Keratinocyte (primary cell): ENCODE measurements at regions not wholly inside any gene's neighbourhood (a gene's known extent, or its start where the extent isn't known, plus 50 kb on each side); places are given as distances from the start of the nearest gene placed in this dataset.

ENCODE experiments used
- DNase-seq: peaks from one replicate; pipeline ENCODE4 v3.0.0-alpha.2; 2011; ENCODE audit warnings: low read depth, missing footprints, low spot score
- FAIRE-seq: peaks from 2 replicates; lab custom pipeline; 2011; peaks lifted over from hg19 to GRCh38; lab: Jason Lieb, UNC
- H2AFZ ChIP-seq: 2 replicates; pipeline ENCODE4 v1.6.0; 2012; ENCODE audit warnings: low read length, control low read depth, inconsistent platforms; ENCODE audit not compliant: control insufficient read depth
- H3K27ac ChIP-seq: 2 replicates; pipeline ENCODE4 v1.5.1; 2011; ENCODE audit warnings: low read length; ENCODE audit not compliant: control insufficient read depth, insufficient read depth
- H3K27me3 ChIP-seq: 3 replicates; pipeline ENCODE4 v1.6.0; 2011; ENCODE audit warnings: low read length; ENCODE audit not compliant: control insufficient read depth, insufficient read depth; ENCODE audit errors: extremely low read depth
- H3K36me3 ChIP-seq, 2 experiments: 2 replicates in 1 of 2; 3 replicates in 1 of 2; pipeline ENCODE4 v1.5.1; 2011; ENCODE audit warnings: low read length in 2 of 2, mild to moderate bottlenecking in 1 of 2; ENCODE audit not compliant: control insufficient read depth in 2 of 2, insufficient read depth in 2 of 2; ENCODE audit errors: extremely low read depth in 1 of 2
- H3K4me1 ChIP-seq: 3 replicates; pipeline ENCODE4 v1.5.1; 2011; ENCODE audit warnings: low read length; ENCODE audit not compliant: control insufficient read depth, insufficient read depth; ENCODE audit errors: extremely low read depth
- H3K4me2 ChIP-seq: 3 replicates; pipeline ENCODE4 v1.6.0; 2011; ENCODE audit warnings: low read depth, low read length; ENCODE audit not compliant: control insufficient read depth, insufficient read depth; ENCODE audit errors: extremely low read depth
- H3K4me3 ChIP-seq, 3 experiments: fragments of 200-600 bp in 1 of 3; sonication (generic) in 1 of 3; 2 replicates in 2 of 3; 3 replicates in 1 of 3; pipeline ENCODE4 v1.5.1; 2011 to 2016; ENCODE audit warnings: low read length in 3 of 3, mild to moderate bottlenecking in 3 of 3, control low read depth in 2 of 3, inconsistent platforms in 1 of 3, low read depth in 1 of 3, mixed read lengths in 1 of 3, mixed run types in 1 of 3, moderate library complexity in 1 of 3; ENCODE audit not compliant: control insufficient read depth in 2 of 3, insufficient read depth in 2 of 3; ENCODE audit errors: extremely low read depth in 1 of 3
- H3K79me2 ChIP-seq: 2 replicates; pipeline ENCODE4 v1.6.0; 2012; ENCODE audit warnings: low read length; ENCODE audit not compliant: control insufficient read depth, insufficient read depth
- H3K9ac ChIP-seq: 3 replicates; pipeline ENCODE4 v1.6.0; 2011; ENCODE audit warnings: low read length; ENCODE audit not compliant: control insufficient read depth, insufficient read depth; ENCODE audit errors: extremely low read depth
- H3K9me1 ChIP-seq: 3 replicates; pipeline ENCODE4 v1.6.0; 2011; ENCODE audit warnings: low read length; ENCODE audit not compliant: control insufficient read depth, insufficient read depth; ENCODE audit errors: extremely low read depth
- H3K9me3 ChIP-seq: 2 replicates; pipeline ENCODE4 v1.5.1; 2012; ENCODE audit warnings: low read depth, low read length; ENCODE audit not compliant: control insufficient read depth
- H4K20me1 ChIP-seq: 3 replicates; pipeline ENCODE4 v1.6.0; 2011; ENCODE audit warnings: low read length; ENCODE audit not compliant: control insufficient read depth, insufficient read depth; ENCODE audit errors: extremely low read depth
- EZH2 ChIP-seq: IDR thresholded peaks from one replicate; pipeline ENCODE4 v1.6.1; 2012; ENCODE audit warnings: inconsistent platforms, mild to moderate bottlenecking, low read length, moderate library complexity
- dilution Hi-C: fragments of 300-500 bp; cut with MboI; formaldehyde crosslinking; loops from one replicate; pipeline ENCODE4 v1.7.0; 2020; ENCODE audit warnings: low sequenced_read_pairs; ENCODE audit not compliant: extremely low pct_ligation_motif_present
- TF ChIP-seq, protein P1 (sequence below), 3 experiments: IDR thresholded peaks in 1 of 3; conservative IDR thresholded peaks in 1 of 3; optimal IDR thresholded peaks in 1 of 3; 2 replicates in 2 of 3; 3 replicates in 1 of 3; pipeline versions ENCODE3 to v1.5.1; 2011; ENCODE audit warnings: low read length in 3 of 3, mild to moderate bottlenecking in 3 of 3, moderate library complexity in 2 of 3, control low read depth in 1 of 3, inconsistent platforms in 1 of 3; ENCODE audit not compliant: insufficient read depth in 2 of 3; ENCODE audit errors: extremely low read depth in 1 of 3

DNA sequence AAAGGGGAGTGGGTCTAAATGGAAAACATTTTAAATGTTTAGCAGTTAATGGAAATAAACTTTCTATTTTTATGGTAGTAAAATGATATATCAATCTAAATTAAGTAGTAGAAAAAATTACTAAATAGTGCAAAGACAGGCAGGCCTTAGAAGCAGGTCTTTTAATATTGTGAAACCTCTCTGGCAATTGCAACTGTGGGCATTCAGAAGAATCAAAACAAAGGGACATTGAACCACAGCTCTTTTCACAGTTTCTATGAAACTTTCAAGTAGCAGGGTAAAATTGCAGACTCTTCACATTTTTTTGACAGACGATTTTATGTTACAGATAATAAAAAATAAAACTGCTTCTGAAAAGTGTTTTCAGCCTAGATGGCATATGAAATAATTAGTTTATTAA is 533.7 kb downstream of the BCKDHB start:
- no peaks in the 10 kb centered on the region for H3K9me3 ChIP-seq
- no peaks in the 10 kb centered on the region for H3K27me3 ChIP-seq
- H3K4me3 ChIP-seq: no peak overlapping the region
- H3K4me1 ChIP-seq: peaks cover 8% of the 10 kb centered on the region
- no peaks in the 10 kb centered on the region for H3K36me3 ChIP-seq
- no peaks in the 10 kb centered on the region for H3K79me2 ChIP-seq
- FAIRE-seq: no peak
- no peaks in the 10 kb centered on the region for H4K20me1 ChIP-seq
- no peak overlapping the region for H3K27ac ChIP-seq
- H2AFZ ChIP-seq: no peak overlapping the region
- dilution Hi-C loops: no loop called here
- DNase-seq: no peak
- no peak overlapping the region for H3K4me2 ChIP-seq
- no peak for TF ChIP-seq EZH2
- TF ChIP-seq, protein P1, sequence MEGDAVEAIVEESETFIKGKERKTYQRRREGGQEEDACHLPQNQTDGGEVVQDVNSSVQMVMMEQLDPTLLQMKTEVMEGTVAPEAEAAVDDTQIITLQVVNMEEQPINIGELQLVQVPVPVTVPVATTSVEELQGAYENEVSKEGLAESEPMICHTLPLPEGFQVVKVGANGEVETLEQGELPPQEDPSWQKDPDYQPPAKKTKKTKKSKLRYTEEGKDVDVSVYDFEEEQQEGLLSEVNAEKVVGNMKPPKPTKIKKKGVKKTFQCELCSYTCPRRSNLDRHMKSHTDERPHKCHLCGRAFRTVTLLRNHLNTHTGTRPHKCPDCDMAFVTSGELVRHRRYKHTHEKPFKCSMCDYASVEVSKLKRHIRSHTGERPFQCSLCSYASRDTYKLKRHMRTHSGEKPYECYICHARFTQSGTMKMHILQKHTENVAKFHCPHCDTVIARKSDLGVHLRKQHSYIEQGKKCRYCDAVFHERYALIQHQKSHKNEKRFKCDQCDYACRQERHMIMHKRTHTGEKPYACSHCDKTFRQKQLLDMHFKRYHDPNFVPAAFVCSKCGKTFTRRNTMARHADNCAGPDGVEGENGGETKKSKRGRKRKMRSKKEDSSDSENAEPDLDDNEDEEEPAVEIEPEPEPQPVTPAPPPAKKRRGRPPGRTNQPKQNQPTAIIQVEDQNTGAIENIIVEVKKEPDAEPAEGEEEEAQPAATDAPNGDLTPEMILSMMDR (optimal IDR thresholded peaks at IDR 0.05 in 1 of 3, IDR thresholded peaks at IDR 0.05 in 1 of 3, conservative IDR thresholded peaks at IDR 0.05 in 1 of 3; ENCODE audit: extremely low read depth in 1 of 3, insufficient read depth in 2 of 3, low read length in 3 of 3): no peak
- no peaks in the 10 kb centered on the region for H3K9me1 ChIP-seq
- no peak overlapping the region for H3K9ac ChIP-seq

DNA sequence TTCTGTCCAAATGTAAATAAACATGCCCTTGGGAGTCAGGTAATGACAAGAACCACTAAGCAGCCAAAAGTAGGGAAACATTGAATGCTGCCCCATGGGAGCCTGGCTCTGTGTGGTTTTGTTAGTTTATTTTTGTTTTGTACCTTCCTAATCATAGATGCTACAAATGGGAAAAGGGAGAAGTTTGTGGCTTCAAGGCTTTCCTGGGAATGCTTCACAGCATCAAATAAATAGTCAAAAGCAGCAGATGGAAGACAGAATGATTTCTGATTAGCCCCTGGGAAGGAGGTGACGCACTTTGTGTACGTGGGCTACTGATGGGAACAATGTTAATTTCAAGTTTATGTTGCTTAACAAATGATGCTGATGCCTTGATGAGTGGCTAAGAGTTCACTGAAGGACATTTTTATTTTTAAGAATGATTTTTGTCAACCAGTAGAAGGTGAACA is 532.7 kb downstream of the BCKDHB start:
- no peaks in the 10 kb centered on the region for H3K79me2 ChIP-seq
- DNase-seq (no peak), FAIRE-seq (no peak)
- TF ChIP-seq, protein P1 (optimal IDR thresholded peaks at IDR 0.05 in 1 of 3, IDR thresholded peaks at IDR 0.05 in 1 of 3, conservative IDR thresholded peaks at IDR 0.05 in 1 of 3; ENCODE audit: extremely low read depth in 1 of 3, insufficient read depth in 2 of 3, low read length in 3 of 3): no peak
- TF ChIP-seq EZH2: no peak
- no peak overlapping the region for H3K27ac ChIP-seq
- H3K9me1 ChIP-seq: no peaks in the 10 kb centered on the region
- dilution Hi-C loops: no loop called here
- H3K4me3 ChIP-seq: no peak overlapping the region
- H3K9ac ChIP-seq: no peak overlapping the region
- no peaks in the 10 kb centered on the region for H3K27me3 ChIP-seq
- no peaks in the 10 kb centered on the region for H3K9me3 ChIP-seq
- H2AFZ ChIP-seq: peak overlapping the region; percentile 36
- H3K4me2 ChIP-seq: no peak overlapping the region
- H4K20me1 ChIP-seq: no peaks in the 10 kb centered on the region
- peaks cover 8% of the 10 kb centered on the region for H3K4me1 ChIP-seq
- no peaks in the 10 kb centered on the region for H3K36me3 ChIP-seq
